PC-9 (cell line): ENCODE measurements at regions not wholly inside any gene's neighbourhood (a gene's known extent, or its start where the extent isn't known, plus 50 kb on each side); places are given as distances from the start of the nearest gene placed in this dataset.

Source experiments
- EZH2 ChIP-seq: fragments of 200-600 bp; sonication (generic); IDR thresholded peaks from 2 replicates; pipeline ENCODE4 v1.8.0; 2017; ENCODE audit warnings: antibody characterized with exemption, low read depth
- TF ChIP-seq, protein P1 (sequence below): fragments of 200-600 bp; sonication (generic); conservative IDR thresholded peaks from 2 replicates; pipeline ENCODE4 v1.6.1; 2017; ENCODE audit warnings: mixed run types, antibody characterized with exemption, mild to moderate bottlenecking, moderate library complexity

- TF ChIP-seq, protein P1, sequence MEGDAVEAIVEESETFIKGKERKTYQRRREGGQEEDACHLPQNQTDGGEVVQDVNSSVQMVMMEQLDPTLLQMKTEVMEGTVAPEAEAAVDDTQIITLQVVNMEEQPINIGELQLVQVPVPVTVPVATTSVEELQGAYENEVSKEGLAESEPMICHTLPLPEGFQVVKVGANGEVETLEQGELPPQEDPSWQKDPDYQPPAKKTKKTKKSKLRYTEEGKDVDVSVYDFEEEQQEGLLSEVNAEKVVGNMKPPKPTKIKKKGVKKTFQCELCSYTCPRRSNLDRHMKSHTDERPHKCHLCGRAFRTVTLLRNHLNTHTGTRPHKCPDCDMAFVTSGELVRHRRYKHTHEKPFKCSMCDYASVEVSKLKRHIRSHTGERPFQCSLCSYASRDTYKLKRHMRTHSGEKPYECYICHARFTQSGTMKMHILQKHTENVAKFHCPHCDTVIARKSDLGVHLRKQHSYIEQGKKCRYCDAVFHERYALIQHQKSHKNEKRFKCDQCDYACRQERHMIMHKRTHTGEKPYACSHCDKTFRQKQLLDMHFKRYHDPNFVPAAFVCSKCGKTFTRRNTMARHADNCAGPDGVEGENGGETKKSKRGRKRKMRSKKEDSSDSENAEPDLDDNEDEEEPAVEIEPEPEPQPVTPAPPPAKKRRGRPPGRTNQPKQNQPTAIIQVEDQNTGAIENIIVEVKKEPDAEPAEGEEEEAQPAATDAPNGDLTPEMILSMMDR: no peak
- no peak for TF ChIP-seq EZH2
Measured at GRCh38 chr2:104051766-104052165, 802.1 kb upstream of the POU3F3 start.
